PC-3 (cell line): ENCODE measurements at regions not wholly inside any gene's neighbourhood (a gene's known extent, or its start where the extent isn't known, plus 50 kb on each side); places are given as distances from the start of the nearest gene placed in this dataset.

Experiments
- CTCF ChIP-seq: fragments of 300-600 bp; sonication (generic); conservative IDR thresholded peaks from 2 replicates; pipeline ENCODE4 v1.5.1; 2017; ENCODE audit warnings: antibody characterized with exemption, low read depth, mild to moderate bottlenecking, low read length
- EZH2 ChIP-seq: fragments of 300-600 bp; sonication (generic); IDR thresholded peaks from one replicate; pipeline ENCODE4 v1.6.1; 2017; ENCODE audit warnings: antibody characterized with exemption, mild to moderate bottlenecking, low read length; ENCODE audit not compliant: unreplicated experiment

- TF ChIP-seq CTCF (no peak), EZH2 (no peak)
These were observed 56.0 kb upstream of the ENPP7 start for GRCh38 chr17:79674506-79675412.
